ENCODE measurements at regions not wholly inside any gene's neighbourhood (a gene's known extent, or its start where the extent isn't known, plus 50 kb on each side); places are given as distances from the start of the nearest gene placed in this dataset.
A peak's percentile ranks its signal among the peaks of the same experiment; 100 is the strongest.
"Not testable (repeated sequence)": the region's sequence is repeated elsewhere in the genome, so short reads cannot be mapped to it uniquely, and the experiment has no call there.

GRCh38 chr2:2645162-2645855, 314.2 kb upstream of the MYT1L start:
- no peak overlapping the region for H3K4me3 ChIP-seq (ENCODE audit: insufficient read depth in 1 of 2, low read depth in 1 of 2, low read length in 2 of 2)
- no peak for DNase-seq

GRCh38 chr2:2644751-2645150, 313.7 kb upstream of the MYT1L start:
- not testable (repeated sequence) for H3K9ac ChIP-seq (ENCODE audit: low read length); H3K4me2 ChIP-seq (ENCODE audit: low read length, poor library complexity, severe bottlenecking); H3K23ac ChIP-seq (ENCODE audit: low read length in 2 of 2); H2BK120ac ChIP-seq (ENCODE audit: low read depth, low read length); H3K36me3 ChIP-seq (ENCODE audit: control insufficient read depth in 1 of 2, insufficient read depth in 2 of 2, low read depth in 1 of 2, low read length in 2 of 2); H4K91ac ChIP-seq (ENCODE audit: low read length); H3K4ac ChIP-seq (ENCODE audit: low read depth in 1 of 2, low read length in 2 of 2); H3K79me1 ChIP-seq (replicated peaks; ENCODE audit: low read length, poor library complexity, severe bottlenecking); H2BK5ac ChIP-seq (ENCODE audit: low read depth, low read length, poor library complexity, severe bottlenecking); H3K14ac ChIP-seq (ENCODE audit: low read length in 2 of 2); H3K18ac ChIP-seq (ENCODE audit: low read depth in 1 of 2, low read length in 2 of 2); H2AFZ ChIP-seq (ENCODE audit: low read depth, low read length); H3K27me3 ChIP-seq (ENCODE audit: control insufficient read depth in 1 of 2, insufficient read depth in 1 of 2, low read length in 2 of 2); DNase-seq; H4K8ac ChIP-seq (ENCODE audit: low read length); H3K9me3 ChIP-seq (ENCODE audit: control insufficient read depth, low read length); H3K4me3 ChIP-seq (ENCODE audit: insufficient read depth in 1 of 2, low read depth in 1 of 2, low read length in 2 of 2); H2BK15ac ChIP-seq (ENCODE audit: low read depth, poor library complexity, severe bottlenecking); H3K27ac ChIP-seq (ENCODE audit: low read length, poor library complexity, severe bottlenecking); H2BK12ac ChIP-seq (ENCODE audit: low read length in 2 of 2)
- Histone ChIP-seq H3K4me1 (ENCODE audit: control insufficient read depth, insufficient read depth, low read depth, low read length) (peaks cover 34% of the 10 kb centered on the region), H2AK5ac (ENCODE audit: low read length, severe bottlenecking) (peak overlapping the region; percentile 11)
- 80% methylated on average over 9 of the region's 9 CpGs for WGBS

More at GRCh38 chr2:2645162-2645855, 314.2 kb upstream of the MYT1L start:
- Histone ChIP-seq H2AFZ (ENCODE audit: low read depth, low read length) (no peak overlapping the region), H3K14ac (ENCODE audit: low read length in 2 of 2) (no peak overlapping the region), H2BK12ac (ENCODE audit: low read length in 2 of 2) (no peak overlapping the region), H3K18ac (ENCODE audit: low read depth in 1 of 2, low read length in 2 of 2) (no peak overlapping the region), H3K27me3 (ENCODE audit: control insufficient read depth in 1 of 2, insufficient read depth in 1 of 2, low read length in 2 of 2) (peaks cover 0 to 3% of the 10 kb centered on the region in 2 experiments), H2AK5ac (ENCODE audit: low read length, severe bottlenecking) (peak overlapping the region; percentile 51), H3K23ac (ENCODE audit: low read length in 2 of 2) (no peak overlapping the region), H2BK120ac (ENCODE audit: low read depth, low read length) (no peak overlapping the region), H2BK5ac (ENCODE audit: low read depth, low read length, poor library complexity, severe bottlenecking) (no peak overlapping the region), H3K9me3 (ENCODE audit: control insufficient read depth, low read length) (peaks cover 4% of the 10 kb centered on the region), H4K91ac (ENCODE audit: low read length) (no peak overlapping the region), H3K9ac (ENCODE audit: low read length) (no peak overlapping the region), H3K79me1 (replicated peaks; ENCODE audit: low read length, poor library complexity, severe bottlenecking) (no peaks in the 10 kb centered on the region), H3K27ac (ENCODE audit: low read length, poor library complexity, severe bottlenecking) (no peak overlapping the region), H2BK15ac (ENCODE audit: low read depth, poor library complexity, severe bottlenecking) (no peak overlapping the region), H3K4ac (ENCODE audit: low read depth in 1 of 2, low read length in 2 of 2) (no peak overlapping the region), H3K4me1 (ENCODE audit: control insufficient read depth, insufficient read depth, low read depth, low read length) (peaks cover 34% of the 10 kb centered on the region), H3K4me2 (ENCODE audit: low read length, poor library complexity, severe bottlenecking) (no peak overlapping the region), H4K8ac (ENCODE audit: low read length) (no peak overlapping the region), H3K36me3 (ENCODE audit: control insufficient read depth in 1 of 2, insufficient read depth in 2 of 2, low read depth in 1 of 2, low read length in 2 of 2) (no peaks in the 10 kb centered on the region)
- WGBS = 81% methylated on average over 19 of the region's 19 CpGs

- H2AK5ac ChIP-seq (ENCODE audit: low read length, severe bottlenecking) = peak overlapping the region; percentile 18
- H4K91ac ChIP-seq (ENCODE audit: low read length) = no peak overlapping the region
- no peak overlapping the region for H3K23ac ChIP-seq (ENCODE audit: low read length in 2 of 2)
- peaks cover 0 to 7% of the 10 kb centered on the region in 2 experiments for H3K27me3 ChIP-seq (ENCODE audit: control insufficient read depth in 1 of 2, insufficient read depth in 1 of 2, low read length in 2 of 2)
- H2BK5ac ChIP-seq (ENCODE audit: low read depth, low read length, poor library complexity, severe bottlenecking) = no peak overlapping the region
- no peaks in the 10 kb centered on the region for H3K36me3 ChIP-seq (ENCODE audit: control insufficient read depth in 1 of 2, insufficient read depth in 2 of 2, low read depth in 1 of 2, low read length in 2 of 2)
- H3K9me3 ChIP-seq (ENCODE audit: control insufficient read depth, low read length) = peaks cover 4% of the 10 kb centered on the region
- no peak overlapping the region for H4K8ac ChIP-seq (ENCODE audit: low read length)
- H3K9ac ChIP-seq (ENCODE audit: low read length) = no peak overlapping the region
- H3K18ac ChIP-seq (ENCODE audit: low read depth in 1 of 2, low read length in 2 of 2) = no peak overlapping the region
- no peak overlapping the region for H2BK12ac ChIP-seq (ENCODE audit: low read length in 2 of 2)
- no peaks in the 10 kb centered on the region for H3K79me1 ChIP-seq (replicated peaks; ENCODE audit: low read length, poor library complexity, severe bottlenecking)
- H3K4ac ChIP-seq (ENCODE audit: low read depth in 1 of 2, low read length in 2 of 2) = no peak overlapping the region
- 96% methylated on average over 1 of the region's 1 CpG for WGBS
- H2BK15ac ChIP-seq (ENCODE audit: low read depth, poor library complexity, severe bottlenecking) = no peak overlapping the region
- H2BK120ac ChIP-seq (ENCODE audit: low read depth, low read length) = no peak overlapping the region
- H3K4me1 ChIP-seq (ENCODE audit: control insufficient read depth, insufficient read depth, low read depth, low read length) = peaks cover 34% of the 10 kb centered on the region
- H3K14ac ChIP-seq (ENCODE audit: low read length in 2 of 2) = no peak overlapping the region
- no peak overlapping the region for H3K4me3 ChIP-seq (ENCODE audit: insufficient read depth in 1 of 2, low read depth in 1 of 2, low read length in 2 of 2)
- DNase-seq = no peak
- H2AFZ ChIP-seq (ENCODE audit: low read depth, low read length) = no peak overlapping the region
- H3K4me2 ChIP-seq (ENCODE audit: low read length, poor library complexity, severe bottlenecking) = no peak overlapping the region
- H3K27ac ChIP-seq (ENCODE audit: low read length, poor library complexity, severe bottlenecking) = no peak overlapping the region
Observed at GRCh38 chr2:2644040-2644439, 313.0 kb upstream of the MYT1L start.

- H2AK5ac ChIP-seq (ENCODE audit: low read length, severe bottlenecking) = peak overlapping the region; percentile 5
- H4K91ac ChIP-seq (ENCODE audit: low read length) = no peak overlapping the region
- WGBS = 87% methylated on average over 29 of the region's 29 CpGs
Observed at GRCh38 chr2:2642906-2643890, 312.1 kb upstream of the MYT1L start.

More at GRCh38 chr2:2642906-2643890, 312.1 kb upstream of the MYT1L start:
- Histone ChIP-seq H2BK12ac (ENCODE audit: low read length in 2 of 2) (no peak overlapping the region), H3K27ac (ENCODE audit: low read length, poor library complexity, severe bottlenecking) (no peak overlapping the region), H3K36me3 (ENCODE audit: control insufficient read depth in 1 of 2, insufficient read depth in 2 of 2, low read depth in 1 of 2, low read length in 2 of 2) (no peaks in the 10 kb centered on the region), H2BK120ac (ENCODE audit: low read depth, low read length) (no peak overlapping the region), H3K79me1 (replicated peaks; ENCODE audit: low read length, poor library complexity, severe bottlenecking) (no peaks in the 10 kb centered on the region), H3K4me1 (ENCODE audit: control insufficient read depth, insufficient read depth, low read depth, low read length) (peaks cover 34% of the 10 kb centered on the region), H3K14ac (ENCODE audit: low read length in 2 of 2) (no peak overlapping the region), H4K8ac (ENCODE audit: low read length) (no peak overlapping the region), H3K9me3 (ENCODE audit: control insufficient read depth, low read length) (peaks cover 4% of the 10 kb centered on the region), H3K4me2 (ENCODE audit: low read length, poor library complexity, severe bottlenecking) (no peak overlapping the region), H3K4ac (ENCODE audit: low read depth in 1 of 2, low read length in 2 of 2) (no peak overlapping the region), H3K27me3 (ENCODE audit: control insufficient read depth in 1 of 2, insufficient read depth in 1 of 2, low read length in 2 of 2) (peaks cover 0 to 7% of the 10 kb centered on the region in 2 experiments), H2AFZ (ENCODE audit: low read depth, low read length) (no peak overlapping the region), H2BK5ac (ENCODE audit: low read depth, low read length, poor library complexity, severe bottlenecking) (no peak overlapping the region), H2BK15ac (ENCODE audit: low read depth, poor library complexity, severe bottlenecking) (no peak overlapping the region), H3K9ac (ENCODE audit: low read length) (no peak overlapping the region), H3K4me3 (ENCODE audit: insufficient read depth in 1 of 2, low read depth in 1 of 2, low read length in 2 of 2) (peak overlapping the region in 1 of 2 experiments; percentile 21), H3K23ac (ENCODE audit: low read length in 2 of 2) (no peak overlapping the region), H3K18ac (ENCODE audit: low read depth in 1 of 2, low read length in 2 of 2) (no peak overlapping the region)
- DNase-seq = no peak

All from mesenchymal stem cell (in vitro differentiated cells and primary cell).